ENCODE measurements at regions not wholly inside any gene's neighbourhood (a gene's known extent, or its start where the extent isn't known, plus 50 kb on each side); places are given as distances from the start of the nearest gene placed in this dataset.

DNA sequence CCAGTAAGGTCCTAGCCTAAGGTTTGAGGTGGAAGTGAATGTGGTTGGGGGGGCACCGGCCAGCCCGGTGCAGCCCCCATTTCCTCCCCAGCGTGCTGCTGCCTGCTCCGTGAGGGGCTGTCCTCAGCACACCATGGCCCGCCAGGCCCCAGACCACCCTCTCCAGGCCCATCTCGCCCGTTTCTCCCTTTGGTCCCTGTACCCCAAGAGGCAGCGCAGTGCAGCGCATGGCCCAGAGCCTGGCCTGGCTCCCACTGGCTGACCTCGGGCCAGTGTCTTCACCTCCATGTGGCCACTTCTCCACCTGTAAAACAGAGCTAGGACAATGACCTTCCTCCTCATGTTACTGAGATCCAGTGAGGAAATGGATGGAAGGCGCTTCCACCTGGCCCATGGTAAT, 170.0 kb upstream of the GSE1 start:
- 90% methylated on average over 4 of the region's 11 CpGs for WGBS (ENCODE audit: insufficient coverage)
- no peaks in the 10 kb centered on the region for H3K9me3 ChIP-seq (ENCODE audit: control insufficient read depth, insufficient read depth, low read length)
- no peak overlapping the region for H3K27ac ChIP-seq (ENCODE audit: low read depth, low read length)
- peaks cover 45% of the 10 kb centered on the region for H3K4me1 ChIP-seq (ENCODE audit: control insufficient read depth, insufficient read depth, low read length)
- peaks cover 9% of the 10 kb centered on the region for H3K36me3 ChIP-seq (ENCODE audit: control insufficient read depth, insufficient read depth, low read length)
- no peak for DNase-seq (ENCODE audit: low read depth in 4 of 6, low spot score in 6 of 6)
- H3K4me3 ChIP-seq (ENCODE audit: low read depth, low read length): no peak overlapping the region
- no peaks in the 10 kb centered on the region for H3K27me3 ChIP-seq (ENCODE audit: control insufficient read depth, insufficient read depth, low read length)

DNA sequence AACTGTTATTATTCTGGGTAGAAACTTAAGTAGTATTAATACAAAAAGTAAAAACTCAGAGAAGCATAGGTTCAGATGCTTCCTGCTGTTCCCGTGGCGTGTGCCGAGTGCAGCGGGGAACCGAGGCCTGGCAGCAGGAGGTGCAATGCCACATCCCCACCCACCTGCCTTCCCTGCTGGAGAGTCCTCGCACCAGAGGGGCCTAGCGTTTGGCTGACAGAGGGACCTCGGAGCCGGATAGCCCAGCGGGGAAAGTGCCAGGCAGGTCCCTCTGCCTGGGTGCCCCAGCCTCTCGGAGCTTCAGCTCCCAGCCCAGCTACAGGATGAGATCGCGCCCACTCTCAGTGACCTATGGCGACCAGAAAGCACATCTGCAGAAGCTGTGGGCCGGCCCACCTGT, 169.6 kb upstream of the GSE1 start:
- WGBS (ENCODE audit: insufficient coverage): 93% methylated on average over 15 of the region's 15 CpGs
- Histone ChIP-seq H3K4me1 (ENCODE audit: control insufficient read depth, insufficient read depth, low read length) (peaks cover 46% of the 10 kb centered on the region), H3K36me3 (ENCODE audit: control insufficient read depth, insufficient read depth, low read length) (peaks cover 9% of the 10 kb centered on the region), H3K27me3 (ENCODE audit: control insufficient read depth, insufficient read depth, low read length) (no peaks in the 10 kb centered on the region), H3K27ac (ENCODE audit: low read depth, low read length) (no peak overlapping the region), H3K4me3 (ENCODE audit: low read depth, low read length) (no peak overlapping the region), H3K9me3 (ENCODE audit: control insufficient read depth, insufficient read depth, low read length) (no peaks in the 10 kb centered on the region)
- no peak for DNase-seq (ENCODE audit: low read depth in 4 of 6, low spot score in 6 of 6)

DNA sequence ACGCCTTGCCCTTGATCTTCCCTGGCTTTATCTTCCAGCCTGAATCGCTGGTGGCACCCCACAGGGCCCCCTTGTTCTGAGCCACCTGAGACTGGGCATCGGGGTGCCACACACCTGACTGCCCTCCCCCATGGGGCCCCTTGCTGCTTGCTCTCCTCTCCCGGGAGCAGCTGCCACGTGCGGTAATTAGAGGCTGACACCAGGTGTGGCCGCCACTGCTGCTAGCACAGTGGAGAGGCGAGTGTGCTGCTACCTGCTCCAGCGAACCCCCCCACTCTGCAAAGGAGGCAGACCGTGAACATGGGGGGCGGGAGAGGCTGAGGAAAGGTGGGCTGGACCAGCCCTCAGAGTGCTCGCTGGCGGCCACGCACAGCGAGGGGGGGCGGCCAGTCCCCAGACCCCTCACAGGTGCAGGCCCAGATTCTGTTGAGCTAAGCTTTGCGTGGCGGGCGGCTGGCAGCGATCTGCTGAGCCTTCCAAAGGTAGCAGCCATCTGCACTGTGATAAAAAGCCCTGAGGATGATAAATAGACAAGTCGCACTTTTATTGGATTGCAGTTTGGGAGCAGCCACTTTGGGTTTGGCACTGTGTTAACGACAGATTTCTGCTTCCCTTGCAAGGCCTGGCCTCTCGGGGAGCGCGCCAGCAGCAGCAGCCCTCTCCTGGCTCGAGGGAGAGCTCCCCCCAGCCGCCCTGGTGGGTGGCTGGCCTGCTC, 167.9 kb upstream of the GSE1 start:
- DNase-seq (ENCODE audit: low read depth in 4 of 6, low spot score in 6 of 6): peak in 2 of 6 donors; percentile 88 to 97
- Histone ChIP-seq H3K4me3 (ENCODE audit: low read depth, low read length) (no peak overlapping the region), H3K4me1 (ENCODE audit: control insufficient read depth, insufficient read depth, low read length) (peaks cover 52% of the 10 kb centered on the region), H3K27ac (ENCODE audit: low read depth, low read length) (no peak overlapping the region), H3K9me3 (ENCODE audit: control insufficient read depth, insufficient read depth, low read length) (no peaks in the 10 kb centered on the region), H3K27me3 (ENCODE audit: control insufficient read depth, insufficient read depth, low read length) (no peaks in the 10 kb centered on the region), H3K36me3 (ENCODE audit: control insufficient read depth, insufficient read depth, low read length) (peaks cover 4% of the 10 kb centered on the region)
- WGBS (ENCODE audit: insufficient coverage): 34% methylated on average over 25 of the region's 27 CpGs

DNA sequence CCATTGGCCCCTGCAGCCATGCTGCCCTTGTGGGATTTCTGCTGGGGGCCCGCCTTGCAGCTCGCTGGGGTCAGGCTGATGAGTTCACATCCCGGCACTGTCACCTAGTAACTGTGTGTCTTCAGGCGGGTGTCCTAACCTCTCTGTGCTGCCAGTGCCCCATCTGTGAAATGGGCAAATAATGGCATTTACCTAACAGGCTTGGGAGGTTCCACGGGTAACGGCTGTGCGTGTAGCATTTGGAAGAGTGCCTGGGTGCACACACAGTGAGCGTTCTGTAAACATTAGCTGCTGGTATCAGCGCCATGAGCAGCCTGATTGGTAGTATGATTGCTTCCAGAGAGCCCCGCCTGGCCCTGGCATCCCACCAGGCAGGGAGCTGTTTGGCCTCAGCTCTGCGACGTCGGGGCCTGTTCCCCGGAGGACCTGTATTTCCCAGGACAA, 167.3 kb upstream of the GSE1 start:
- DNase-seq (ENCODE audit: low read depth in 4 of 6, low spot score in 6 of 6): peak in 2 of 6 donors; percentile 71 to 89
- H3K4me3 ChIP-seq (ENCODE audit: low read depth, low read length): no peak overlapping the region
- no peaks in the 10 kb centered on the region for H3K27me3 ChIP-seq (ENCODE audit: control insufficient read depth, insufficient read depth, low read length)
- H3K36me3 ChIP-seq (ENCODE audit: control insufficient read depth, insufficient read depth, low read length): peaks cover under 1% of the 10 kb centered on the region
- H3K4me1 ChIP-seq (ENCODE audit: control insufficient read depth, insufficient read depth, low read length): peaks cover 52% of the 10 kb centered on the region
- 41% methylated on average over 14 of the region's 14 CpGs for WGBS (ENCODE audit: insufficient coverage)
- H3K27ac ChIP-seq (ENCODE audit: low read depth, low read length): no peak overlapping the region
- H3K9me3 ChIP-seq (ENCODE audit: control insufficient read depth, insufficient read depth, low read length): no peaks in the 10 kb centered on the region

DNA sequence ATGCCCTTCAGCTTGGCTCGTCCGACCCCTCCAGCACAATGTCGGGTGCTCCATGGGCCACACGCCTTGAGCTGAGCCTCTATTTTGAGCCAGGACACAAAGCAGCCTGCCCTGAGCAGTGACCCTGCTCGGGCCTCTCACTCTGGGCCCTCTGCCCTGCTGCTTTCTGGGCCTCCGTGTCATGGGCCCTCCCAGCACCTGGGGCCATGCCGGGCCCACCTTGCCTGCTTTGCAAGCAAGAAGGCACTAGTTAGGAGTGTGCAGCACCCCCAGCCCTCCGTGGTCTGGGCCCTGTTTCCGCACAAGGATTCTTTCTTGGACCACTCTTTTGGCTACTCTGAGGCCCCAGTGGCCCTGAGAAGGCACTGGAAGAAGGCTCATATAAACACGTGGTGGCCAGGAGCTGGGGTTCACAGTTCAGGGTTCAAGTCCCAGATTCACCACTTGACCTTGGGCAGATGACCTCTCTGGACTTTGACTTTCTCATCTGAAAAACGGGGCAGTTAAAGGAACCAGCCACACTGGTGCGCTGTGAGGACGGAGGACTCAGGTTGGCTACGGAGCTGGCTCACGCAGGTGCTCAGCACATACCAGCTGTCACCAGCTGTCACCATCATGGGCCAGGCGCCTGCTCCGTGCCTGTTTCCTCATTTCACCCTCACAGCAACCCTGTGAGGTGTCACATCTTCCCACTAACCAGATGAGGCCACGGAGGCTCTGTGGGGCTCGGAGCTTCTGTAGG, 166.0 kb upstream of the GSE1 start:
- H3K9me3 ChIP-seq (ENCODE audit: control insufficient read depth, insufficient read depth, low read length): no peaks in the 10 kb centered on the region
- H3K4me1 ChIP-seq (ENCODE audit: control insufficient read depth, insufficient read depth, low read length): peaks cover 56% of the 10 kb centered on the region
- no peaks in the 10 kb centered on the region for H3K36me3 ChIP-seq (ENCODE audit: control insufficient read depth, insufficient read depth, low read length)
- H3K27me3 ChIP-seq (ENCODE audit: control insufficient read depth, insufficient read depth, low read length): no peaks in the 10 kb centered on the region
- peak in 1 of 6 donors; percentile 40 for DNase-seq (ENCODE audit: low read depth in 4 of 6, low spot score in 6 of 6)
- H3K4me3 ChIP-seq (ENCODE audit: low read depth, low read length): no peak overlapping the region
- H3K27ac ChIP-seq (ENCODE audit: low read depth, low read length): no peak overlapping the region
- 78% methylated on average over 19 of the region's 19 CpGs for WGBS (ENCODE audit: insufficient coverage)

DNA sequence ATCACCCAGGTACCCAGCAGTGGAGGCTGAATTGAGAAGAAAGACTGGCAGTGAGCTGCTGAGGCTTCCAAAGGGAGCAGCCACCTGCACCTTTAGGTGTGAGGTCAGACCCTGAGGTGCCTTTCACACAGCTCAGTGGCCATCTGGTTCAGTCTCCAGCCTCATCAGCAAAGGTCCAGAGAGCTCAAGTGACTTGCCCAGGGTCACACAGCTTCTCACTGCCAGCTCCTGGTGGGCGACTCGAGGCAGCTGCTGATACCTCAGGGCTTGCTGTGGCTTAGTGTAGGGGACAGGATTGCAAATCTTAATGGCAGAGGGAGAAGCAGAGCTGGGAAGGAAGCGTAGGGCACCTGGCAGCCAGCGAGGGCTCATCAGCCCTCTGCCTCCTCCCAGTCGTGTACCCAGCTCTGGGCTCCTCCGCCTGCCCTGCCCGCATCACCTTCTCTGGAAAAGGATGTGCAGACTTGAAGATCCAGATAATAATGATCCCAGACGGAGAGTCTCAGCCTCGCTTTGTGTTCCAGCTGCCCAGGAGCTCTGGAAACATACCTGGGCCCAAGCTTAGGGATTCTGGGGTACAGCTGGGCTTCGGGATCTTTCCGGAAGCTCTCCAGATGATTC, 165.3 kb upstream of the GSE1 start:
- DNase-seq (ENCODE audit: low read depth in 4 of 6, low spot score in 6 of 6): no peak
- H3K4me3 ChIP-seq (ENCODE audit: low read depth, low read length): no peak overlapping the region
- peaks cover 63% of the 10 kb centered on the region for H3K4me1 ChIP-seq (ENCODE audit: control insufficient read depth, insufficient read depth, low read length)
- H3K9me3 ChIP-seq (ENCODE audit: control insufficient read depth, insufficient read depth, low read length): no peaks in the 10 kb centered on the region
- H3K36me3 ChIP-seq (ENCODE audit: control insufficient read depth, insufficient read depth, low read length): no peaks in the 10 kb centered on the region
- H3K27me3 ChIP-seq (ENCODE audit: control insufficient read depth, insufficient read depth, low read length): no peaks in the 10 kb centered on the region
- no peak overlapping the region for H3K27ac ChIP-seq (ENCODE audit: low read depth, low read length)
- 92% methylated on average over 11 of the region's 11 CpGs for WGBS (ENCODE audit: insufficient coverage)

DNA sequence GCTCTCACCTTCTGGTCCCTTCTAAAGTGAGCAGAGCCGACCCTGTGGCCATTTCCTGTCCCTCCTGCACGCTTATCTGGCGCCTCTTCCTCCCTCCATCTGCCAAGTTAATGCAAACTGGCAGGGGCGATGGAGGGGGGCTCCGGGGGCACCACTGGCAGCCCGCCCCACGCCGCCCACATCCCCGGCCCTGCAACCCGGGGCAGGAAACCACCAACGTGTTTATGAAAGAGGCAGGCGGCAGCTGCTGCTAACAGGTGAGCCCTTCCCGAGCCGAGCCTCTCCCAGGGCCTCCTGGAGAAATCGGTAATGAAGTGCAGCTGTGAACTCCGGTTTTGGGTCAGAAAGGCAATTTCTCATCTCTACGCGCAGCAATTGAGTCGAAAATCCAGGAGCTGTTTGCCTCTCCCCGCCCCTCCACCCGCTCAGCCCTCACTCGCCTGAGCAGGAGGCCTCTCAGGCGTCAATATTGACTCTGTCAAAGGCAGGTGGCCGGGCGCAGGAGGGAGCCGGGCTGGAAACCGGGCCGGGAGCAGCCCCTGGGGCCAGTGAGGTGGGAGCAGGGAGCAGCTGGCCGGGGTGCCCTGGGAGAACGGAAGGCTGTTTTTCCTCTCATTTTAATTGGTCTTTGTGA, 164.4 kb upstream of the GSE1 start:
- DNase-seq (ENCODE audit: low read depth in 4 of 6, low spot score in 6 of 6): peak in 2 of 6 donors; percentile 61 to 90
- Histone ChIP-seq H3K36me3 (ENCODE audit: control insufficient read depth, insufficient read depth, low read length) (no peaks in the 10 kb centered on the region), H3K4me1 (ENCODE audit: control insufficient read depth, insufficient read depth, low read length) (peaks cover 70% of the 10 kb centered on the region), H3K4me3 (ENCODE audit: low read depth, low read length) (no peak overlapping the region), H3K27ac (ENCODE audit: low read depth, low read length) (peak overlapping the region; percentile 16), H3K27me3 (ENCODE audit: control insufficient read depth, insufficient read depth, low read length) (no peaks in the 10 kb centered on the region), H3K9me3 (ENCODE audit: control insufficient read depth, insufficient read depth, low read length) (no peaks in the 10 kb centered on the region)
- WGBS (ENCODE audit: insufficient coverage): 28% methylated on average over 26 of the region's 30 CpGs

DNA sequence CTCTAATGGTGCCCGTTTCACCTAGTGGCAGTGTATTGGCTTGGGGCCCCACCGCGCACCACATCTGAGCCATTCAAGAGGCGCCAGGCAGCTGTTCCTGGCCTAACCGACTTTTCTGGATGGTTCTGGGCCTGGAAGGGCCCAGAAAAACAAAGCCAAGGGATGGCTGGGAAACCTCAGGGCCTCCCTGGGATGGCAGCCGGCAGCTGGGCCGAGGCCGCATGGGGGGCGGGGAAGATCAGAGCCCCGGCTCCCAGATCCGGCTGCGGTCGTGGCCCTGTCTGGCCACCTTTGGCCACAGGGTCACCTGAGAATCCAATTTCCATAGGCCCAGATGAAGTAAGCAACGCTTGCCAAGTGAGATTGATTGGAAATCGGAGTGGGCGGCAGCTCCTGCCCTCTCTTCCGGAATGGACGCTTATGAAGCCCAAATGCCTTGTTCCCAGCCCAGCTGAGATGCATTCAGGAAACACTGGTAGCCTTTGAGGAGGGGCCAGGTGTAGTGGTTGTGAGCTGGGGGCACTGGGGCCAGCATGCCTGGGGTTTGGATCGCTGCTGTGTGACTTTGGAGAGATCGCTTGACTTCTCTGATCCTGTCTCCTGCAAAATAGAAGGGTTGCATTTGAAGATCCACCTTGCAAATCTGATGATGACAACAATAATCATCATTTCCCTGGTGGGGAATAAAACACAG, 163.8 kb upstream of the GSE1 start:
- 58% methylated on average over 18 of the region's 20 CpGs for WGBS (ENCODE audit: insufficient coverage)
- Histone ChIP-seq H3K27me3 (ENCODE audit: control insufficient read depth, insufficient read depth, low read length) (no peaks in the 10 kb centered on the region), H3K4me3 (ENCODE audit: low read depth, low read length) (no peak overlapping the region), H3K27ac (ENCODE audit: low read depth, low read length) (peak overlapping the region; percentile 16), H3K36me3 (ENCODE audit: control insufficient read depth, insufficient read depth, low read length) (no peaks in the 10 kb centered on the region), H3K9me3 (ENCODE audit: control insufficient read depth, insufficient read depth, low read length) (no peaks in the 10 kb centered on the region), H3K4me1 (ENCODE audit: control insufficient read depth, insufficient read depth, low read length) (peaks cover 70% of the 10 kb centered on the region)
- peak in 2 of 6 donors; percentile 57 to 74 for DNase-seq (ENCODE audit: low read depth in 4 of 6, low spot score in 6 of 6)

DNA sequence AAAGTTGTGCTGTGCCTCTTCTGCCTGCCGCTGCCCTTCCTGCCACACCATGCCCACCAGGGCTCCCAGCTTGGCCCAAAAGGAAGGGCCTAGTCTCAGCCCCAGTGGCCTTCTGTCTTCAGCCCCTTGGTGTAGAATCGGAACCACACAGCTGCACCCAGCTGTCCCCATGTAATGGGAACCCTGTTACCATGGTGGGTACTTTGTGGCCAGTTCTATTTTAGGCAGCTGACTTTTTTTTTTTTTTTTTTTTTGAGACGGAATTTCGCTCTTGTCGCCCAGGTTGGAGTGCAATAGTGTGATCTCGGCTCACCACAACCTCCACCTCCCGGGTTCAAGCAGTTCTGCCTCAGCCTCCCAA, 163.3 kb upstream of the GSE1 start:
- Histone ChIP-seq H3K4me1 (ENCODE audit: control insufficient read depth, insufficient read depth, low read length) (peaks cover 67% of the 10 kb centered on the region), H3K9me3 (ENCODE audit: control insufficient read depth, insufficient read depth, low read length) (no peaks in the 10 kb centered on the region), H3K27ac (ENCODE audit: low read depth, low read length) (no peak overlapping the region)

More for the DNA sequence above, 163.3 kb upstream of the GSE1 start:
- WGBS (ENCODE audit: insufficient coverage): 100% methylated on average over 3 of the region's 7 CpGs
- Histone ChIP-seq H3K36me3 (ENCODE audit: control insufficient read depth, insufficient read depth, low read length) (no peaks in the 10 kb centered on the region), H3K27me3 (ENCODE audit: control insufficient read depth, insufficient read depth, low read length) (no peaks in the 10 kb centered on the region), H3K4me3 (ENCODE audit: low read depth, low read length) (no peak overlapping the region)
- no peak for DNase-seq (ENCODE audit: low read depth in 4 of 6, low spot score in 6 of 6)

Data from spinal cord (tissue), 9 donors.